ENCODE measurements at regions not wholly inside any gene's neighbourhood (a gene's known extent, or its start where the extent isn't known, plus 50 kb on each side); places are given as distances from the start of the nearest gene placed in this dataset.

- DNase-seq (ENCODE audit: low read depth): no peak
- no peak for TF ChIP-seq CTCF (IDR thresholded peaks at IDR 0.05; ENCODE audit: low read length, missing control alignments)
- no peak overlapping the region for H3K4me3 ChIP-seq (replicated peaks; ENCODE audit: low read depth, low read length)
Observed at GRCh38 chr22:22384267-22384666, 124.3 kb downstream of the ZNF280B start.

GRCh38 chr22:22384668-22385244 is 123.8 kb downstream of the ZNF280B start:
- DNase-seq (ENCODE audit: low read depth): no peak
- no peak for TF ChIP-seq CTCF (IDR thresholded peaks at IDR 0.05; ENCODE audit: low read length, missing control alignments)
- no peak overlapping the region for H3K4me3 ChIP-seq (replicated peaks; ENCODE audit: low read depth, low read length)

- no peak overlapping the region for H3K4me3 ChIP-seq (replicated peaks; ENCODE audit: low read depth, low read length)
- no peak for DNase-seq (ENCODE audit: low read depth)
- TF ChIP-seq CTCF (IDR thresholded peaks at IDR 0.05; ENCODE audit: low read length, missing control alignments): no peak
Observed at GRCh38 chr22:22386602-22387385, 121.7 kb downstream of the ZNF280B start.

GRCh38 chr22:22387386-22387736 is 121.2 kb downstream of the ZNF280B start:
- no peak overlapping the region for H3K4me3 ChIP-seq (replicated peaks; ENCODE audit: low read depth, low read length)
- no peak for TF ChIP-seq CTCF (IDR thresholded peaks at IDR 0.05; ENCODE audit: low read length, missing control alignments)
- no peak for DNase-seq (ENCODE audit: low read depth)

- TF ChIP-seq CTCF (IDR thresholded peaks at IDR 0.05; ENCODE audit: low read length, missing control alignments): no peak
- H3K4me3 ChIP-seq (replicated peaks; ENCODE audit: low read depth, low read length): no peak overlapping the region
Observed at GRCh38 chr22:22388090-22388489, 120.5 kb downstream of the ZNF280B start.

GRCh38 chr22:22388494-22388893 is 120.0 kb downstream of the ZNF280B start:
- TF ChIP-seq CTCF (IDR thresholded peaks at IDR 0.05; ENCODE audit: low read length, missing control alignments): no peak
- no peak for DNase-seq (ENCODE audit: low read depth)
- H3K4me3 ChIP-seq (replicated peaks; ENCODE audit: low read depth, low read length): no peak overlapping the region

More at GRCh38 chr22:22388090-22388489, 120.5 kb downstream of the ZNF280B start:
- no peak for DNase-seq (ENCODE audit: low read depth)

- no peak for DNase-seq (ENCODE audit: low read depth)
- TF ChIP-seq CTCF (IDR thresholded peaks at IDR 0.05; ENCODE audit: low read length, missing control alignments): no peak
Observed at GRCh38 chr22:22389467-22389866, 119.1 kb downstream of the ZNF280B start.

More at GRCh38 chr22:22389467-22389866, 119.1 kb downstream of the ZNF280B start:
- no peak overlapping the region for H3K4me3 ChIP-seq (replicated peaks; ENCODE audit: low read depth, low read length)
